Body of pancreas (tissue), 4 donors: ENCODE measurements at regions not wholly inside any gene's neighbourhood (a gene's known extent, or its start where the extent isn't known, plus 50 kb on each side); places are given as distances from the start of the nearest gene placed in this dataset.

Experiments used
- ATAC-seq: fragments of 150-250 bp; one replicate; pipeline ENCODE4 v1.9.1; 2016
- DNase-seq, 4 donors: peaks; one replicate each; pipeline ENCODE4 v3.0.0-alpha.2; 2019
- H3K27ac ChIP-seq, 4 donors: fragments of 200-600 bp; sonication (generic); 1 replicate in 3 of 4; 2 replicates in 1 of 4; pipeline versions ENCODE4 v1.5.1 to v1.6.1; 2016 to 2019; ENCODE audit warnings: mild to moderate bottlenecking in 1 of 4, mixed read lengths in 1 of 4, moderate library complexity in 1 of 4
- H3K27me3 ChIP-seq, 2 donors: fragments of 200-600 bp; sonication (generic); one replicate each; pipeline ENCODE4 v1.6.0; 2016; ENCODE audit warnings: mild to moderate bottlenecking in 1 of 2
- H3K36me3 ChIP-seq, 2 donors: fragments of 200-600 bp; sonication (generic); replicated peaks in 1 of 2; 2 replicates each; pipeline ENCODE4 v1.5.1; 2016; ENCODE audit warnings: low read depth in 2 of 2; ENCODE audit not compliant: insufficient read depth in 1 of 2
- H3K4me1 ChIP-seq: fragments of 200-600 bp; sonication (generic); one replicate; pipeline ENCODE4 v1.6.0; 2016
- H3K4me3 ChIP-seq, 2 donors: fragments of 200-600 bp; sonication (generic); 1 replicate in 1 of 2; 2 replicates in 1 of 2; pipeline ENCODE4 v1.5.1; 2016 to 2019
- H3K9me3 ChIP-seq, 3 donors: fragments of 200-600 bp; sonication (generic); 1 replicate in 2 of 3; 2 replicates in 1 of 3; pipeline ENCODE4 v1.5.1; 2016
- CTCF ChIP-seq, 7 experiments: fragments of 450-650 bp in 4 of 7; fragments of 200-600 bp in 3 of 7; sonication (generic) in 3 of 7; IDR thresholded peaks; one replicate each; pipeline ENCODE4 v1.5.1; 2016 to 2019; ENCODE audit warnings: antibody characterized with exemption in 7 of 7
- POLR2A ChIP-seq, 3 donors: fragments of 450-650 bp; IDR thresholded peaks; one replicate each; pipeline ENCODE4 v1.6.1; 2016; ENCODE audit warnings: antibody characterized with exemption in 3 of 3, mild to moderate bottlenecking in 2 of 3
- WGBS, 2 donors: methylation state at CpG; one replicate each; pipeline ENCODE4 v1.1.5; 2017; 5-methylcytosine and 5-hydroxymethylcytosine counted together
- intact Hi-C: fragments of 100-400 bp; cut with DNase I; formaldehyde crosslinking; loops from one replicate; pipeline ENCODE4 v1.15.1; 2023

GRCh38 chr6:56739836-56740815 is 97.4 kb upstream of the DST start:
- ATAC-seq (no peak), DNase-seq (no peak)
- H3K9me3 ChIP-seq: no peaks in the 10 kb centered on the region
- no peak overlapping the region for H3K27ac ChIP-seq
- no peaks in the 10 kb centered on the region for H3K27me3 ChIP-seq
- intact Hi-C loops: no loop called here
- 97 to 100% methylated on average over 8 of the region's 8 CpGs for WGBS, 2 donors
- H3K4me3 ChIP-seq: no peak overlapping the region
- no peaks in the 10 kb centered on the region for H3K36me3 ChIP-seq
- TF ChIP-seq POLR2A (IDR thresholded peaks at IDR 0.05) (no peak), CTCF (IDR thresholded peaks at IDR 0.05) (no peak)
- no peaks in the 10 kb centered on the region for H3K4me1 ChIP-seq

GRCh38 chr6:56736804-56737203 is 94.1 kb upstream of the DST start:
- TF ChIP-seq POLR2A (IDR thresholded peaks at IDR 0.05): no peak
- no peak for TF ChIP-seq CTCF (IDR thresholded peaks at IDR 0.05)
- H3K36me3 ChIP-seq: no peaks in the 10 kb centered on the region
- no peaks in the 10 kb centered on the region for H3K4me1 ChIP-seq
- no peaks in the 10 kb centered on the region for H3K27me3 ChIP-seq
- H3K9me3 ChIP-seq: no peaks in the 10 kb centered on the region
- intact Hi-C loops: no loop called here
- no peak overlapping the region for H3K27ac ChIP-seq
- H3K4me3 ChIP-seq: no peak overlapping the region
- ATAC-seq (no peak), DNase-seq (no peak)
- WGBS, 2 donors: 79 to 84% methylated on average over 4 of the region's 4 CpGs

- no peaks in the 10 kb centered on the region for H3K9me3 ChIP-seq
- H3K27me3 ChIP-seq: no peaks in the 10 kb centered on the region
- DNase-seq (no peak), ATAC-seq (no peak)
- no peak for TF ChIP-seq POLR2A (IDR thresholded peaks at IDR 0.05)
- TF ChIP-seq CTCF (IDR thresholded peaks at IDR 0.05): no peak
- 62 to 68% methylated on average over 2 of the region's 2 CpGs for WGBS, 2 donors
- peaks cover 13% of the 10 kb centered on the region for H3K4me1 ChIP-seq
- intact Hi-C loops: no loop called here
- H3K4me3 ChIP-seq: no peak overlapping the region
- H3K27ac ChIP-seq: no peak overlapping the region
- no peaks in the 10 kb centered on the region for H3K36me3 ChIP-seq
These were observed 91.6 kb upstream of the DST start for GRCh38 chr6:56734335-56734734.

DNA sequence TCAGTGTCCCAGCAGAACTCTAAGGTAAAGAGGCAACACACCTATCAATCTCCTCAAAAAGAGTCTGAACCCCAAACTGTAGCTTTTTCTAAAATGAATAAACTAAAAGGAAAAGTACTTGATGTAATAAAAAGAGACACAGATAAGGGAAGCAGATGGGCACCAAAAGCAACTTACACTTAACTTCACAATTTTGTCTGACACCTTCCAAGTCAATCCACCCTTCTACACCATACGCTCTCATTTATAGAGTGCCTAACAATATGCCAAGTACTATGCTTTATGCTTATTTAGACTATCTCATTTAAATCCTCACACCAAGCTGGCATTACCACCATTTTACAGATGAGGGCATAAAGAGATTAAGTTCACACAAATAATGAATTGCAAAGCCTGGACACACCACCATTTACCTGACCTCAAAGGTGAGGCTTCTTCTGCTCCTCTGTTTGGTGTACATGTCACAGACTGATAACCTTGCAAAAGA is 90.6 kb upstream of the DST start:
- ATAC-seq: no peak
- peaks cover 23% of the 10 kb centered on the region for H3K4me1 ChIP-seq
- intact Hi-C loops: no loop called here
- no peaks in the 10 kb centered on the region for H3K9me3 ChIP-seq
- TF ChIP-seq POLR2A (IDR thresholded peaks at IDR 0.05) (no peak), CTCF (IDR thresholded peaks at IDR 0.05) (no peak)
- 95 to 100% methylated on average over 1 of the region's 1 CpG for WGBS, 2 donors
- H3K36me3 ChIP-seq: no peaks in the 10 kb centered on the region
- no peak overlapping the region for H3K4me3 ChIP-seq
- DNase-seq: no peak
- H3K27ac ChIP-seq: no peak overlapping the region
- H3K27me3 ChIP-seq: no peaks in the 10 kb centered on the region
